ENCODE measurements at regions not wholly inside any gene's neighbourhood (a gene's known extent, or its start where the extent isn't known, plus 50 kb on each side); places are given as distances from the start of the nearest gene placed in this dataset.

DNA sequence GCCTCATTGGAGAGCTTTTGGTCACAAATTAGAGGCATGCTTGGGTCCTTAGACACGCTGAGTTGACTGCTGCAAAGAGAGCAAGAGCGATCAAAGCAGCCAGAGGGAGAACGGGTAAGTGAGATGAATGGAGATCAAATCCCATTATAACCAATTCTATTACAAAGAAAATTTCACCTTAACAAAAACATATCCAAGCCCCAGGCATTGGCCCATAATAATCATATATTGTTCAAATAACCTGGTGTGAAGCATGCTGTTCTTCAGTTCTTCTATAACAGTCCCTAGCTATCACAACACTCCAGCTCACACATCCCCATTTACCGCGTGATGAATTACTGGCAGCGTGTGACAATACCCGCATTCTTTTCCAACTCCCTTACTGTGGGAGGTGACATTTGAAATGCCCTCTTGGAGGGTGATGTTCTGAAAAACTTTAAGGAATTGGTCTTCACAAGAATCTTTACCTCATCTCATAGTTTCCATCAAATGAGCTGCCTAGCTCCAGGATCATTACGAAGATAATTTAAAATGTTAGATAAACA, 156.1 kb upstream of the PLXNA4 start:
- TF ChIP-seq, protein P1, sequence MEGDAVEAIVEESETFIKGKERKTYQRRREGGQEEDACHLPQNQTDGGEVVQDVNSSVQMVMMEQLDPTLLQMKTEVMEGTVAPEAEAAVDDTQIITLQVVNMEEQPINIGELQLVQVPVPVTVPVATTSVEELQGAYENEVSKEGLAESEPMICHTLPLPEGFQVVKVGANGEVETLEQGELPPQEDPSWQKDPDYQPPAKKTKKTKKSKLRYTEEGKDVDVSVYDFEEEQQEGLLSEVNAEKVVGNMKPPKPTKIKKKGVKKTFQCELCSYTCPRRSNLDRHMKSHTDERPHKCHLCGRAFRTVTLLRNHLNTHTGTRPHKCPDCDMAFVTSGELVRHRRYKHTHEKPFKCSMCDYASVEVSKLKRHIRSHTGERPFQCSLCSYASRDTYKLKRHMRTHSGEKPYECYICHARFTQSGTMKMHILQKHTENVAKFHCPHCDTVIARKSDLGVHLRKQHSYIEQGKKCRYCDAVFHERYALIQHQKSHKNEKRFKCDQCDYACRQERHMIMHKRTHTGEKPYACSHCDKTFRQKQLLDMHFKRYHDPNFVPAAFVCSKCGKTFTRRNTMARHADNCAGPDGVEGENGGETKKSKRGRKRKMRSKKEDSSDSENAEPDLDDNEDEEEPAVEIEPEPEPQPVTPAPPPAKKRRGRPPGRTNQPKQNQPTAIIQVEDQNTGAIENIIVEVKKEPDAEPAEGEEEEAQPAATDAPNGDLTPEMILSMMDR (IDR thresholded peaks at IDR 0.05; ENCODE audit: low read length): no peak
- no peak for TF ChIP-seq EZH2 (IDR thresholded peaks at IDR 0.05; ENCODE audit: borderline replicate concordance, low read length)

Measured in OCI-LY1 (cell line).